ENCODE measurements at regions not wholly inside any gene's neighbourhood (a gene's known extent, or its start where the extent isn't known, plus 50 kb on each side); places are given as distances from the start of the nearest gene placed in this dataset.
"Not testable (repeated sequence)": the region's sequence is repeated elsewhere in the genome, so short reads cannot be mapped to it uniquely, and the experiment has no call there.

DNA sequence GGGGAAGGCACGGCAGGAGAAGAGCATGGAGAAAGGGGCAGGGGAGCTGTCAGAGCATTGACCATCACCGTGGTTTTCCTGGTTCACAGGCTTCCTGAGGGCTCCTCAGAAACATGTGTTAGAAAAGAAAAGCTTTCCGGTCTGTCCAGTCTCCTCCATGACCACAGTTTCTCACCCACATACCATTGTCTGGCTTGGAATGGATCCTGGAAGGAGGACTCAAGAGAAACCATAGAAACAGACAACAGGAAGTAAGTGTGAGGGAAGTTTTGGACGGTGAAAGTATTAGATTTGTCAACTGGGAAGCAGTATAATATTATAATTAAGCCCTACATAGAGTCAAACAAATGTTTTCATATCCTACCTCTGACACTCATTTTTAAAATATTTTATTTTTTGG is 52.7 kb upstream of the NOTCH2NLA start:
- not testable (repeated sequence) for DNase-seq (ENCODE audit: low read depth)

DNA sequence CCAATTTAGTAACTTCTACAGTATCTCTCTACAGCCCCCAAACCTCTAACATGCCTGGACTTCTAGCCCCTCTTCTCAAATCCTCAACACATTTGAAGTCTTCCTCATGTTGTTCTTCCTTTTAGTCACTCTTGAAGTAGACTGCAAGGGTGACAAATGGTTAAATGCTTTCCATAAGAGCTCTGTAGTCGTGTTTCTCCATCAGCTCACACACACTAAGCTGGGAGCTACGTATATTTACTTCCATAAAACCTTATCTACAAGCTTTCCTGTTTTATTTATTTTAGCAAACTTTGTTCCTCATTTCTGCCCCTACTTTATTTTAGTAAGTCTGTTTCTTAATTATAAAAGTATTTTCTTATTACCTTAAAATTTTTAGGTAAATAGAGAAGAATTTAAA is 49.9 kb upstream of the NOTCH2NLA start:
- not testable (repeated sequence) for DNase-seq (ENCODE audit: low read depth)
